GM23248 (cell line): ENCODE measurements at regions not wholly inside any gene's neighbourhood (a gene's known extent, or its start where the extent isn't known, plus 50 kb on each side); places are given as distances from the start of the nearest gene placed in this dataset.

Experiments
- EZH2 ChIP-seq: fragments of 200-600 bp; sonication (generic); IDR thresholded peaks from 2 replicates; pipeline ENCODE4 v1.6.1; 2018; ENCODE audit warnings: antibody characterized with exemption, mild to moderate bottlenecking; ENCODE audit not compliant: insufficient read depth, poor library complexity, severe bottlenecking
- EZH2phosphoT487 ChIP-seq: fragments of 200-600 bp; sonication (generic); IDR thresholded peaks from 2 replicates; pipeline ENCODE4 v1.6.1; 2018; ENCODE audit warnings: antibody characterized with exemption, moderate library complexity, mild to moderate bottlenecking, low read depth; ENCODE audit not compliant: insufficient read depth

GRCh38 chr1:38641661-38642060 lies 217.9 kb downstream of the RRAGC start:
- TF ChIP-seq EZH2 = no peak
- TF ChIP-seq EZH2phosphoT487 = no peak
